Hindlimb muscle (tissue), 1 donor: ENCODE measurements at regions not wholly inside any gene's neighbourhood (a gene's known extent, or its start where the extent isn't known, plus 50 kb on each side); places are given as distances from the start of the nearest gene placed in this dataset.

Experiments used
- DNase-seq: peaks from one replicate; pipeline ENCODE4 v3.0.0-alpha.2; 2013

- DNase-seq, result no peak
These were observed 722.3 kb downstream of the CDH8 start for GRCh38 chr16:61313931-61314330.

GRCh38 chr16:61309386-61309785 is 726.9 kb downstream of the CDH8 start:
- DNase-seq, result no peak

DNA sequence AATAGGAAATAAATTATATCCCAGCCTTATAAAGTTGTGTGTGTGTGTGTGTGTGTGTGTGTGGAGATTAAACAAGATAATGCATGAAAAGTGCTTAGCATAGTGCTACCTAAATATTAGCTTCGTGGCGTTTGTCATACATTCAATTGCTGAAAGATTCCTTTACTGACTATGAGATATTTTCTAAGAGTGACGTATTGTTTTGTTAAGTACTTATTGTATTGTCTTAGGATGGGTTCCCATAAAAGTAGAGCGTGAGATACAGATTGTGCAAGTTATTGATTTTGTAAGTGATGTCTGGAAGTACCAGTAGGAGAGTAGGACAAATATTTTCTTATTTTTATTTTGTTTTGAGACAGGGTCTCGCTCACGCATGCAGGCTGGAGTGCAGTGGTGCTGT is 730.0 kb downstream of the CDH8 start:
- DNase-seq, result no peak

DNA sequence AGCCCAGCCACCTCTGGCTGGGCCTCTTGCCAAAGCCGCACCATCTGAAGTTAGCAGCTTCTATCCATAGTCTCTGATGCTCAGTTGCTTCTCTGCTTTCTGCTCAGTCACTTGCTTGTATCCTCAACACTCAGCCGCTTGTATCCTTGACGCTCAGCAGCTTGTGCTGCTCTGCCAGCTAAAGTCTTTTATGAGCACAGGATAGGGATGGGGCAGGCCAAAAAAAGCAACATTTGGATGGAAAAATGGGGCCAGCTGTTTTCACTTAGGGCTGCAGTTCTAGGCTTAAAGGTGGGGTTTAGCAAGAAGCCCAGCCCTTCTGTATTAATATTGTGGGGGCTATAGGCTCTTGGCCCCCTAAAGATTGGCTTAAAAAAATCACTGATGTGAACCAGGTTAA is 739.4 kb downstream of the CDH8 start:
- peak; percentile 18 for DNase-seq

DNA sequence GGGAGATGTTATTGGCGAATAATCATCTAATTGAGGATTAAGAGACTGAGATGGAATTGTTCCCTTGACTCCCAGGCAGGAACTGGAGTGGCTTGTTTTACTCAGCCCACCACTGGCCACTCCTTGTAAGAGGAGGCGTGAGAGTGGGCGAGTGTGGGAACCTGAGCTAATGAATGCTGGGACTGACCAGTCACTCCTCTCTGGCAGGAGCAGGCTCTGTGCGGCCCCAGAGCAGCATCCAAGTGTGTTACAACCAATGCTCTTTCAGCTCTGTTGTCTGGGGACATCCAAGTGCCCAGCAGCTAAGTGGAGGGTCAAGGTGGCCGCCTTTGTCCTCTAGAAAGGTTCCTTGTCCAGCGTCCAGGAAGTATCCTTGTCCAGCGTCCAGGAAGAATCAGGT is 739.9 kb downstream of the CDH8 start:
- DNase-seq, result no peak

GRCh38 chr16:61295311-61295710 is 740.9 kb downstream of the CDH8 start:
- DNase-seq, result no peak

DNA sequence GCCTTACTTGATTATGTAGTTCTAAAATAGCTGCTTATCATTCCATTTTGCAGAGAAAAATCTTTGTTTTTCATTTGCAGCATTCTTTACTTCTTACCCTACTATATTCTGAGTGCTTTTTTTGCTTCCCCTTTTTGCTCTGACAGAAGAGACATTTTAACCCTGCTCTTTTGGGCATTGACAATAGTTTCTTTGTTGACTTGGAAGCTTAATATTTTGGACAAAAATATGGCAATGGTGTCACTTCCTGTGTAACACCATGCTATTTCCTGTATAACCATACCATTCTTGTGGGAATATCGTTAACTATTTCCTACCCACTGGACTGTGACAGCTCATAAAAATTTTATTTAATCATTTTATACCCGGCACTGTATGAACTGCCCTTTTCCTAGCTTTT is 747.1 kb downstream of the CDH8 start:
- DNase-seq, result no peak

GRCh38 chr16:61277849-61278248 is 758.4 kb downstream of the CDH8 start:
- no peak for DNase-seq

GRCh38 chr16:61274211-61274610 is 762.0 kb downstream of the CDH8 start:
- no peak for DNase-seq

DNA sequence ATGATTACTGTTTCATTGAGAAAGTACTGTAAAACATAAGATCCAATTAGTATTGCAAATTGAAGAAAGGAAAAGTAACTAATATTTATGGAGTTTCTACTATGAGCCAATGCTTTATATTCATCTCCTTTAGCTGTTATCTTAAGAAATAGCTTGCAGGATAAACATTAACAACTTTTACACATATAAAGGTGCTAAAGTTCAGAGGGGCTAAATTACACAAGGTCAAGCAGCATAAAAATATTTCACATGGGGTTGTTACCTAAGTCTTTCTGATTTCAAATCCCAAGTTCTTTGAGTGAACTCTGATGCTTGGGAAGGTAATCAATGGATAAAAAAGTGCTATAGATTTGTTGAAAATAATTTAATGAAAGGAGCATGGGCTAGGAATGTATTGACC is 765.5 kb downstream of the CDH8 start:
- no peak for DNase-seq

DNA sequence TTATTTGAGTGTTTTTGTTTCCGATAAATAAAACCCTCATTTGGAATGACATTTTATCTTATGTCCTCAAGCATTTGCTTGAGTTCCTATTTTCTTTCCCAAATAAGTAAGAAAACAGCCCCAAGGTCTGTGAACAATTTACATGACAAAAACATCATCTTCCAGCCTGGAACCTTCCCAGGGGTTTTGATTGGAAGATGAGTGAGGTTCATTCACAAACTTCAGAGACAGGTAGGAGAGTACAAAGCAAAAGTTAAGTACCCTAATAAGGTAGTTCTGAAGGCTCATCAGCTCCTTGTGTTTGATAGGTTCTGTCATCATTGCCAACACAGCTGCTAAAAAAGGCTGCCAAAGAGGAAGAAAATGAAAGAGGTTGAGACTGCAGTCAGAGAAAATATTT is 772.8 kb downstream of the CDH8 start:
- no peak for DNase-seq

DNA sequence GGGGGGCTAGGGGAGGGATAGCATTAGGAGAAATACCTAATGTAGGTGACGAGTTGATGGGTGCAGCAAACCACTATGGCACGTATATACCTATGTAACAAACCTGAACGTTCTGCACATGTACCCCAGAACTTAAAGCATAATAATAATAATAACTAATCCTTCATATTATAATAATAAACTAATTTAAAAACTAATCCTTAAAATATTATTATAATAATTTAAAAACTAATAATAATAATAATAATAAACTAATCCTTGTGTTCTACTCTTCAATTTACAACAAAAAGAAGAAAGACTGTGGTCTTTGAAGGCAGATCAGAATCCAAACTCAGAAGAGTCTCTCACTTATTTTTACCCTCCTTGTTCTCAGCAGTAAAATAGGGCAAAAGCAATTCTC is 774.9 kb downstream of the CDH8 start:
- no peak for DNase-seq

DNA sequence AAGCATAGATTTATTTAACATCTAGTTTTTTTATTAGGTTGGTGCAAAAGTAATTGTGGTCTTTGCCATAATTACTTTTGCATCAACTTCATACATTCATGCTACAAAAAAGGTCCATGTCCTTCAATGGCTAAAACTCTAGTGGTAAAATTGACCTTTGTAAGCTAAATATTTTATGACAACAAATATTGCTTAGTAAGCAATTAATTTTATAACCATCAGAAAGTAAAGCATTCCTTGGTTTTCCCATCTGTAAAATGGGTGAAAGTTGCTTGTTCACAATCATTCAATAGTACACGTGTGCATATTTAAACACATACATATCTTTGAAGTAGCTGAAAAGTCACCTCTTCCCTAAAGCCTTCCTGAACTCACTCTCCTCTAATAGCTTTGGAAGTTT is 789.6 kb downstream of the CDH8 start:
- DNase-seq, result no peak

DNA sequence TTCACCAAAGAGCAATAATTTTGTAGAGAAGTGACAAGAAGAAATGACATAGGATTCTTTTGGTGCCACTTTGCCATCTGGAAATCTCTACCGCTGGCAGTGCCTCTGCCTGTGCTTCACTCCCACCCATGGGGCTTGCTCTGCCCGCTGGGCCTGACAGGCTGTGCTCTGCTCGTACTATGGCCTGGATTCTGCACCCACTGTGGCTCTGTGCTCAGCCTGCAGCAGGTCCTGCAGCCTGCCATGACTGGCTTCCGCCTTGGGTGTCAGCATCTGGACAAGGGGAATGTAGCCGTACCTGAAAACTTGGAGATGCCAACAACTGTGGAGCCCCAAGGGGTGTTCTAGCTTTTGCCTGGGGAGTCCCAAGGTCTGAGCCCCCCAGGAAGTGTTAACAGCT is 792.3 kb downstream of the CDH8 start:
- no peak for DNase-seq

GRCh38 chr16:61237884-61238485 is 798.3 kb downstream of the CDH8 start:
- DNase-seq, result no peak

DNA sequence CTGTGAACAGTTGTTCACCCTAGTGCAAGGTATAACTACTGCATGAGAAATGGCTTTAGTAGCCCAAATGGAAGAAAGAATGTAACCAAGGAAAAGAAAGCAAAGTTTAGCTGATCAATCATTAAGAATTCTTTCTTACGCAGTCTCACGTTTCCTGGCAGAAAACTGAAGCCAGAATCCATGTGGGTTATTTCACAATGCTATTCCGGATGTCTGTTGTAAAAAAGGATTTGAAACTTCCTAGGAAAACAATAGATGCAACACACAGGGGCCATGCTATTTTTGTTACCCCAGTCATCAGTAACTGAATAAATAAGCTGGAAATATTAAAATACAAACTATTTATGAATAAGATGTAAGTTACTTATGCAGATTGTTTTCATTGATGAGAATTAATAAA is 802.5 kb downstream of the CDH8 start:
- DNase-seq, result peak; percentile 23

- DNase-seq, result no peak
These were observed 807.9 kb downstream of the CDH8 start for GRCh38 chr16:61228371-61228770.

GRCh38 chr16:61215605-61216004 is 820.6 kb downstream of the CDH8 start:
- no peak for DNase-seq

DNA sequence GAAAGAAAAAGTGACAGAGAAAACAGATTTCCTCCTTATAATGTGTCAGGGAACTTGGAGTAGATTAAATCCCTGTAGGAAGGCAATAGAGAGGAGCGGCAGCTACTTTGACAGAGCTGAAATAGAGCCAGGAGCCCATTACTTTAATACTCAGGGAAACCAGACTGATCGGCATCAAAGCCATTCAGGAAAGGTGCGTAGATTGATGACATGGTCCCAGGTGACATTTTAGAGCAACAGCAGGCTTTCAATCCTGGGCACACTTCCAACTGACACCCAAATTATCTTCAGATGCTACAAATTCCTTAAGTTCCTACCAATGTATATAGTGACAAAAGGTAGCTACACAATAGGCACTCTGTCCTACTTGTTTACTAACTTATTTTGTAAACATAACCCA is 821.5 kb downstream of the CDH8 start:
- no peak for DNase-seq

- no peak for DNase-seq
These were observed 826.2 kb downstream of the CDH8 start for GRCh38 chr16:61210076-61210475.

DNA sequence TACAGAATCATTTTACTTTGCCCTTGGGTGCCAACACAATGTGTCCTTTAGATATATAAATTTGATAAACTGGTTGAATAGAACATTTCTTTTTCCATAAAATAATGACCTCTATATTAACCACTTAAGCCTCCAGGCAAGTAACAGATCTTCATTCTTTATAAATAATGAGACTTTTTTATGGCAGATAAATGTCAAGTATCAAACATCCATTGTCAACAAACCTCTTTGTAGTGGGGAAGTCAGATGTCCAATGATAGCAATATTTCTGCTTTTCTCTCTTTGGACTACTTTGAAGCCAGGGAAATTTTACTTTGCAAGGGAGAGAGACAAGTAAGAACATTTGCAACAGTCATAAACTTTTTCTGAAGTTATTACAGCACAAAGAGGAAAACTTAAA is 841.2 kb downstream of the CDH8 start:
- DNase-seq, result no peak

DNA sequence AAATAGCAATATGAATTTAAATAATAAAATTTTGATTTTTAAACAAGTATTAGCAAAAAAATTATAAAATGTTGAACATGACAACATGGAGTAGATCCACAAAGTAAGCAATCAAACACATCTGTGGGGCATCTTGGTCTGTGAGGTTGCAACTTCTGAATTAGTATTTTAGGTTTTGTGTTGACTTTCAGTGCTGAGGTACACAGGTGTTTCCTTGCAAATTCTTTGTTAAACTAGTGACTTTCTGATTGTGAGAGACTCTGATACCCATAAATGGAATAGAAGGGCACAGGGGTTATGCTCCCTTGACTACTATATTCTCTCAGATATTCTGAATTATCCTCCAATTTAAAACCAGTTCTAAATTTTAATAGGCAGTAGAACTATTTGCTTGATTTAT is 841.7 kb downstream of the CDH8 start:
- no peak for DNase-seq

DNA sequence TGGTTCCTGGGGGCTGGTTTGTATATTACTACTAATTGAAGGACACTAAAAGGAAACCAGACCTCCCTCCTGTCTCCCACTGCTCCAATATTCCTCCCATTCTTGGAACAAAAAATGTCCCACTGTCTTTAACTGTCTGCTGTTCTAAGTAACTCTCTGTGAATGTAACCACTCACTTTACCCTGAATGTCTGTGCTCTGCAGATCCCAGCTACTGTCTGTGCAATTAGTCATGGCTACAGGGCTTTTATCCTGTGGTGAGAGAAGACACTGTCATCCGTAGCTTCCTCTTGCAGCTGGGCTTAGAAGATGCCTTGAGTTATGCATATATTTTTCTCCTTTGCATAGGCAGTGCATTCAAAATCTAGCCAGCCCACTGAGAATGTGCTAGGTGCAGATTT is 853.8 kb downstream of the CDH8 start:
- no peak for DNase-seq

- DNase-seq, result no peak
These were observed 854.3 kb downstream of the CDH8 start for GRCh38 chr16:61181982-61182381.

GRCh38 chr16:61179561-61179960 is 856.7 kb downstream of the CDH8 start:
- DNase-seq, result no peak

DNA sequence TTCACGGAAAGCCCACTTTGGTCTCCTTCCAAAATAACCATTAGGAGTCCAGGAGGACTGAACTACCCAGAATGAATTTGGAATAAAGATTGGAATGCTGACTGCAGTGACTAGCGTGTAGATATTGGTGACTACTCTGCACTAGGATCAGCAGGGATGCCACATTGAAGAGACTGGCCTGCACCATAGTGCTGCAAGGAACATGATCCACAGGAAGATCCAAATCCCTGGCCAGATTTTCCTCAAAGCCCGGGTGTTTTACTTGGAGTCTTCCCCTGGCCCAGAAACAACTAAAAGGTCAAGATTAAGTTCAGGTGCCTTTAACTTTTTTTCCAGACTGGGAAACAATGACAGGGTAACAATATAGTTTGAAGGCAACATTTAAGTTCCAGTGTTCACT is 870.4 kb downstream of the CDH8 start:
- no peak for DNase-seq
